ENCODE measurements at regions not wholly inside any gene's neighbourhood (a gene's known extent, or its start where the extent isn't known, plus 50 kb on each side); places are given as distances from the start of the nearest gene placed in this dataset.
"Not testable (repeated sequence)": the region's sequence is repeated elsewhere in the genome, so short reads cannot be mapped to it uniquely, and the experiment has no call there.

GRCh38 chr16:54985156-54985555, 54.5 kb downstream of the IRX5 start:
- ChIA-PET CTCF (no interaction called here), POLR2A (no interaction called here)
- no peak for TF ChIP-seq CTCF (IDR thresholded peaks at IDR 0.05; ENCODE audit: insufficient read depth, low read length, missing control alignments)
- DNase-seq (ENCODE audit: low read depth, low spot score): no peak
- H3K4me3 ChIP-seq (ENCODE audit: low read depth, low read length): no peak overlapping the region

GRCh38 chr16:54985668-54986067, 55.0 kb downstream of the IRX5 start:
- ChIA-PET CTCF (no interaction called here), POLR2A (no interaction called here)
- H3K4me3 ChIP-seq (ENCODE audit: low read depth, low read length): no peak overlapping the region
- no peak for TF ChIP-seq CTCF (IDR thresholded peaks at IDR 0.05; ENCODE audit: insufficient read depth, low read length, missing control alignments)
- DNase-seq (ENCODE audit: low read depth, low spot score): no peak

GRCh38 chr16:54986409-54986808, 55.7 kb downstream of the IRX5 start:
- ChIA-PET POLR2A (no interaction called here), CTCF (no interaction called here)
- no peak for DNase-seq (ENCODE audit: low read depth, low spot score)
- no peak for TF ChIP-seq CTCF (IDR thresholded peaks at IDR 0.05; ENCODE audit: insufficient read depth, low read length, missing control alignments)
- H3K4me3 ChIP-seq (ENCODE audit: low read depth, low read length): no peak overlapping the region

DNA sequence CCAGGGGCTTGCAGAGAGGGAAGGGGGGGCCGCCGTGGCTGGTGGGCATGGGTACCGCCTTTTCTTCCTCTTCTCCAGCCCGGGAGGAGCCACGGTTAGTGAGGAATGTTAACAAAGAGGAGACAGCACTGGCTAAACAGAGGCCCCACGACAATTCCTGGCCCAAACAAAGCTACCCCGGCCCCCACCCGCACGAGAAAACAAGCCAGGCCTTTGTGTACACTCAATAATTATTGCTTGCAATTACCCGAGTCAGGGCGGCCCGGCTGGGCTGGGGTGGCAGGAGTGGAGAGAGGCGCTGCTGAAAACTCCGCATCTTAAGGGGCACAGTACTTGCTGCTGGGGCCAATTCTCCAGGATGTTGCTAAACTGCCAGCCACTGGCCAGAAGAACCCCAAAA, 56.4 kb downstream of the IRX5 start:
- ChIA-PET CTCF (no interaction called here), POLR2A (no interaction called here)
- H3K4me3 ChIP-seq (ENCODE audit: low read depth, low read length): no peak overlapping the region
- DNase-seq (ENCODE audit: low read depth, low spot score): no peak
- TF ChIP-seq CTCF (IDR thresholded peaks at IDR 0.05; ENCODE audit: insufficient read depth, low read length, missing control alignments): no peak

- H3K4me3 ChIP-seq (ENCODE audit: low read depth, low read length): no peak overlapping the region
- CTCF ChIA-PET: interaction anchor here (0.9 kb wide), 1 partner anchor 266 kb away, joined by 3 read pairs; no protein-coding TSS in a partner anchor
- no peak for TF ChIP-seq CTCF (IDR thresholded peaks at IDR 0.05; ENCODE audit: insufficient read depth, low read length, missing control alignments)
- POLR2A ChIA-PET: no interaction called here
- DNase-seq (ENCODE audit: low read depth, low spot score): no peak
These were observed 60.9 kb downstream of the IRX5 start for GRCh38 chr16:54991525-54991924.

- CTCF ChIA-PET; H3K4me3 ChIP-seq (ENCODE audit: low read depth, low read length); POLR2A ChIA-PET; DNase-seq (ENCODE audit: low read depth, low spot score): not testable (repeated sequence)
These were observed 61.3 kb downstream of the IRX5 start for GRCh38 chr16:54991946-54992345.

GRCh38 chr16:54993106-54993895, 62.6 kb downstream of the IRX5 start:
- no peak for TF ChIP-seq CTCF (IDR thresholded peaks at IDR 0.05; ENCODE audit: insufficient read depth, low read length, missing control alignments)
- POLR2A ChIA-PET: no interaction called here
- CTCF ChIA-PET: no interaction called here
- H3K4me3 ChIP-seq (ENCODE audit: low read depth, low read length): no peak overlapping the region
- no peak for DNase-seq (ENCODE audit: low read depth, low spot score)
